Liver (tissue), 3 donors: ENCODE measurements at regions not wholly inside any gene's neighbourhood (a gene's known extent, or its start where the extent isn't known, plus 50 kb on each side); places are given as distances from the start of the nearest gene placed in this dataset.

Source experiments
- CTCF ChIP-seq: fragments of 150-350 bp; IDR thresholded peaks from 2 replicates; pipeline ENCODE4 v1.5.1; 2017; ENCODE audit warnings: improper control_type of control experiment, low read depth, low read length; ENCODE audit not compliant: missing input control
- MAX ChIP-seq: IDR thresholded peaks from 2 replicates; pipeline ENCODE4 v1.6.1; 2016; ENCODE audit warnings: antibody characterized with exemption
- NR2F2 ChIP-seq: IDR thresholded peaks from 2 replicates; pipeline ENCODE4 v1.6.1; 2016; ENCODE audit warnings: antibody characterized with exemption
- RAD21 ChIP-seq, 2 donors: IDR thresholded peaks; 2 replicates each; pipeline ENCODE4 v1.6.1; 2016; ENCODE audit warnings: antibody characterized with exemption in 2 of 2, mild to moderate bottlenecking in 2 of 2
- donor health status: healthy.
- donor health status: healthy.

DNA sequence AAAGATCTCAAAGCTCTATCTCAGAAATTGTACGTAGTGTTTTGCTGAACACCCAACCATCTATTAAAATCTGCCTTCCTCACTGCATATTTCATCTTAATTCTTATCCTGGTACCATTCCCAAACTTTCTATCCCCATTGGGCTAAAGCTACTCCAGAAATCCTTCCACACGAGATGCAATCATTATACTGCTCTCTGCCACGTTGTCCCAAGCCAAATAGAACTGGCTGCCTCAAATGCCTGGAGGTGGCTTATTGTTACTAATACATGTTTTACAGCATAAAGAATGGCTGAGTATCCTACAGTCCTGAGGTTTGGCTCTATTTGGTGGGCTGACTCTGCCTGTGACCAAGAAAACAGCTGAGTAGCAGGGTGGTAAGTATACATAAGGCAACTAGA lies 306.0 kb upstream of the ACVR2A start:
- TF ChIP-seq CTCF (no peak), NR2F2 (no peak), RAD21 (IDR thresholded peaks at IDR 0.05) (no peak), MAX (no peak)
